ENCODE measurements at regions not wholly inside any gene's neighbourhood (a gene's known extent, or its start where the extent isn't known, plus 50 kb on each side); places are given as distances from the start of the nearest gene placed in this dataset.
A peak's percentile ranks its signal among the peaks of the same experiment; 100 is the strongest.

- TF ChIP-seq CTCF (IDR thresholded peaks at IDR 0.05; ENCODE audit: unreplicated experiment) = no peak
- Mint-ChIP-seq H3K27me3 (ENCODE audit: low read depth) (no peaks in the 10 kb centered on the region), H3K36me3 (peaks cover 13% of the 10 kb centered on the region), H3K9me3 (peaks cover 16% of the 10 kb centered on the region), H3K4me1 (peaks cover 52% of the 10 kb centered on the region), H3K4me3 (no peak overlapping the region), H3K27ac (no peak overlapping the region)
- no peak for DNase-seq (ENCODE audit: low spot score in 2 of 2, unreplicated experiment in 2 of 2)
Observed at GRCh38 chr10:55374060-55374459, 573.0 kb upstream of the PCDH15 start.

GRCh38 chr10:55369670-55370420 is 568.8 kb upstream of the PCDH15 start:
- Mint-ChIP-seq H3K4me3 (no peak overlapping the region), H3K27me3 (ENCODE audit: low read depth) (no peaks in the 10 kb centered on the region), H3K9me3 (peaks cover 27% of the 10 kb centered on the region), H3K4me1 (peaks cover 39% of the 10 kb centered on the region), H3K36me3 (peaks cover 25% of the 10 kb centered on the region), H3K27ac (peak overlapping the region; percentile 91)
- no peak for DNase-seq (ENCODE audit: low spot score in 2 of 2, unreplicated experiment in 2 of 2)
- TF ChIP-seq CTCF (IDR thresholded peaks at IDR 0.05; ENCODE audit: unreplicated experiment) = no peak

- H3K27ac Mint-ChIP-seq = peak overlapping the region; percentile 66
Observed at GRCh38 chr10:55368467-55368866, 567.4 kb upstream of the PCDH15 start.

GRCh38 chr10:55367555-55367954 is 566.5 kb upstream of the PCDH15 start:
- no peak for TF ChIP-seq CTCF (IDR thresholded peaks at IDR 0.05; ENCODE audit: unreplicated experiment)
- Mint-ChIP-seq H3K9me3 (peaks cover 33% of the 10 kb centered on the region), H3K4me3 (no peak overlapping the region), H3K4me1 (peaks cover 25% of the 10 kb centered on the region), H3K36me3 (peaks cover 26% of the 10 kb centered on the region), H3K27ac (no peak overlapping the region), H3K27me3 (ENCODE audit: low read depth) (no peaks in the 10 kb centered on the region)
- no peak for DNase-seq (ENCODE audit: low spot score in 2 of 2, unreplicated experiment in 2 of 2)

More at GRCh38 chr10:55368467-55368866, 567.4 kb upstream of the PCDH15 start:
- DNase-seq (ENCODE audit: low spot score in 2 of 2, unreplicated experiment in 2 of 2) = no peak
- Mint-ChIP-seq H3K4me3 (no peak overlapping the region), H3K27me3 (ENCODE audit: low read depth) (no peaks in the 10 kb centered on the region), H3K9me3 (peaks cover 38% of the 10 kb centered on the region), H3K4me1 (peaks cover 32% of the 10 kb centered on the region), H3K36me3 (peaks cover 34% of the 10 kb centered on the region)
- TF ChIP-seq CTCF (IDR thresholded peaks at IDR 0.05; ENCODE audit: unreplicated experiment) = no peak

GRCh38 chr10:55358539-55358938 is 557.5 kb upstream of the PCDH15 start:
- Mint-ChIP-seq H3K9me3 (peaks cover 4% of the 10 kb centered on the region), H3K27me3 (ENCODE audit: low read depth) (no peaks in the 10 kb centered on the region), H3K4me3 (no peak overlapping the region), H3K36me3 (no peaks in the 10 kb centered on the region), H3K4me1 (peaks cover 12% of the 10 kb centered on the region), H3K27ac (no peak overlapping the region)
- DNase-seq (ENCODE audit: low spot score in 2 of 2, unreplicated experiment in 2 of 2) = no peak
- no peak for TF ChIP-seq CTCF (IDR thresholded peaks at IDR 0.05; ENCODE audit: unreplicated experiment)
